ENCODE measurements at regions not wholly inside any gene's neighbourhood (a gene's known extent, or its start where the extent isn't known, plus 50 kb on each side); places are given as distances from the start of the nearest gene placed in this dataset.

DNA sequence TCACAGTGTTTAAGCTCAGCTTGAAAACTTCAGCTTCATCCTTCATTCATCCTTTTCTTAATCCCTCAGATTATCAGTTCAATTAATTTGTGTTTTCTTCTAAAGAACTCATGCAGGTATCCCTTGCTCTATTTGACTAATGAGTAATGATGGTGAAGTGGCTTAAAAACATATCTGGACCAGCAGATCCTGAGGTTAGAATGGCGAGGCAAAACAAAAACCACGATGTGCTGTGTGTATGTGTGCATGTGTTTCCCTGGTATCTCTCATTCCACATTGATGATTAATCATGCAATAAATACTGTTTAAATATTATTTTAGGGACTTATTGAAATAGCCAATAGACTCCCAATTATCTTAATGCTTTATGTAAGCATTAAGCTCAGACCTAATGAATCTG lies 437.0 kb downstream of the DYNC2H1 start:
- POLR2A ChIA-PET, result no interaction called here
- Mint-ChIP-seq H3K9me3 (ENCODE audit: unreplicated experiment) (peaks cover 5% of the 10 kb centered on the region), H3K27me3 (ENCODE audit: insufficient read depth, unreplicated experiment) (no peaks in the 10 kb centered on the region), H3K27ac (ENCODE audit: unreplicated experiment) (no peak overlapping the region), H3K36me3 (ENCODE audit: insufficient read depth, unreplicated experiment) (no peaks in the 10 kb centered on the region), H3K4me3 (ENCODE audit: unreplicated experiment) (no peak overlapping the region), H3K4me1 (ENCODE audit: low read depth, unreplicated experiment) (no peaks in the 10 kb centered on the region)
- Histone ChIP-seq H3K4me3 (ENCODE audit: low read depth, low read length) (no peak overlapping the region), H3K27me3 (replicated peaks; ENCODE audit: control insufficient read depth, insufficient read depth, low read length) (no peaks in the 10 kb centered on the region), H3K9me3 (peaks cover 9% of the 10 kb centered on the region; the same call in 1 of the 2 replicates), H3K36me3 (ENCODE audit: control insufficient read depth, insufficient read depth, low read length) (no peaks in the 10 kb centered on the region), H3K4me1 (no peaks in the 10 kb centered on the region)
- BruUV-seq (replicated peaks), result no TSS peak
- intact Hi-C loops (cut with micrococcal nuclease; ENCODE audit: unreplicated experiment), result no loop called here
- CTCF ChIA-PET, result no interaction called here
- TF ChIP-seq, protein P1, sequence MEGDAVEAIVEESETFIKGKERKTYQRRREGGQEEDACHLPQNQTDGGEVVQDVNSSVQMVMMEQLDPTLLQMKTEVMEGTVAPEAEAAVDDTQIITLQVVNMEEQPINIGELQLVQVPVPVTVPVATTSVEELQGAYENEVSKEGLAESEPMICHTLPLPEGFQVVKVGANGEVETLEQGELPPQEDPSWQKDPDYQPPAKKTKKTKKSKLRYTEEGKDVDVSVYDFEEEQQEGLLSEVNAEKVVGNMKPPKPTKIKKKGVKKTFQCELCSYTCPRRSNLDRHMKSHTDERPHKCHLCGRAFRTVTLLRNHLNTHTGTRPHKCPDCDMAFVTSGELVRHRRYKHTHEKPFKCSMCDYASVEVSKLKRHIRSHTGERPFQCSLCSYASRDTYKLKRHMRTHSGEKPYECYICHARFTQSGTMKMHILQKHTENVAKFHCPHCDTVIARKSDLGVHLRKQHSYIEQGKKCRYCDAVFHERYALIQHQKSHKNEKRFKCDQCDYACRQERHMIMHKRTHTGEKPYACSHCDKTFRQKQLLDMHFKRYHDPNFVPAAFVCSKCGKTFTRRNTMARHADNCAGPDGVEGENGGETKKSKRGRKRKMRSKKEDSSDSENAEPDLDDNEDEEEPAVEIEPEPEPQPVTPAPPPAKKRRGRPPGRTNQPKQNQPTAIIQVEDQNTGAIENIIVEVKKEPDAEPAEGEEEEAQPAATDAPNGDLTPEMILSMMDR (IDR thresholded peaks at IDR 0.05; ENCODE audit: insufficient read depth in 1 of 2, low read depth in 1 of 2, low read length in 1 of 2, severe bottlenecking in 1 of 2, unreplicated experiment in 1 of 2), result no peak
- no peak for DNase-seq

- Histone ChIP-seq H3K4me3 (ENCODE audit: low read depth, low read length) (no peak overlapping the region), H3K4me1 (no peaks in the 10 kb centered on the region), H3K9me3 (peaks cover under 1% of the 10 kb centered on the region; the same call in 1 of the 2 replicates), H3K27me3 (replicated peaks; ENCODE audit: control insufficient read depth, insufficient read depth, low read length) (no peaks in the 10 kb centered on the region), H3K36me3 (ENCODE audit: control insufficient read depth, insufficient read depth, low read length) (no peaks in the 10 kb centered on the region)
- Mint-ChIP-seq H3K4me1 (ENCODE audit: low read depth, unreplicated experiment) (no peaks in the 10 kb centered on the region), H3K27me3 (ENCODE audit: insufficient read depth, unreplicated experiment) (no peaks in the 10 kb centered on the region), H3K4me3 (ENCODE audit: unreplicated experiment) (no peak overlapping the region), H3K9me3 (ENCODE audit: unreplicated experiment) (no peaks in the 10 kb centered on the region), H3K27ac (ENCODE audit: unreplicated experiment) (no peak overlapping the region), H3K36me3 (ENCODE audit: insufficient read depth, unreplicated experiment) (no peaks in the 10 kb centered on the region)
- intact Hi-C loops (cut with micrococcal nuclease; ENCODE audit: unreplicated experiment), result no loop called here
- no peak for DNase-seq
- ChIA-PET CTCF (no interaction called here), POLR2A (no interaction called here)
- no TSS peak for BruUV-seq (replicated peaks)
- TF ChIP-seq, protein P1 (IDR thresholded peaks at IDR 0.05; ENCODE audit: insufficient read depth in 1 of 2, low read depth in 1 of 2, low read length in 1 of 2, severe bottlenecking in 1 of 2, unreplicated experiment in 1 of 2), result no peak
Observed at GRCh38 chr11:103547024-103547423, 437.8 kb downstream of the DYNC2H1 start.

DNA sequence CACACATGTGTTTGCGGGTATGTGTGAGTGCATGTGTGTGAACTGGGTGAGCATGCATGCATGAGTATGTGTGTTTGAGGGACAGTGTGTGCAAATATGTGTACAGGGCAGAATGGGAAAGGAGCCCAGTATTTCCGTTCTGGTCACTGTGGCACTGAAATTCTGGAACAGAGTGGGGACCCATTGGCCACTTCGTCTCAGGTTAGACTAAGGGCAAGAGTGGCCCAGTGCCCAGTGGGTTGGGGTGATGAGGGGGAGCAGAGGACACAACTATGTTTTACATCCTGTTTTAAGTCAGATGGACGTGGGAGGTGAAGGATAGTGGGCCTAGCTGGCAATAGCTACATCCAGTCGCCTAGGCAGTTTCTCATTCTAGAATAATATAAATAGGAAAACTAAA lies 438.5 kb downstream of the DYNC2H1 start:
- Mint-ChIP-seq H3K27ac (ENCODE audit: unreplicated experiment) (no peak overlapping the region), H3K36me3 (ENCODE audit: insufficient read depth, unreplicated experiment) (no peaks in the 10 kb centered on the region), H3K9me3 (ENCODE audit: unreplicated experiment) (no peaks in the 10 kb centered on the region), H3K27me3 (ENCODE audit: insufficient read depth, unreplicated experiment) (no peaks in the 10 kb centered on the region), H3K4me3 (ENCODE audit: unreplicated experiment) (no peak overlapping the region), H3K4me1 (ENCODE audit: low read depth, unreplicated experiment) (no peaks in the 10 kb centered on the region)
- intact Hi-C loops (cut with micrococcal nuclease; ENCODE audit: unreplicated experiment), result no loop called here
- Histone ChIP-seq H3K9me3 (no peaks in the 10 kb centered on the region), H3K4me3 (ENCODE audit: low read depth, low read length) (no peak overlapping the region), H3K27me3 (replicated peaks; ENCODE audit: control insufficient read depth, insufficient read depth, low read length) (no peaks in the 10 kb centered on the region), H3K36me3 (ENCODE audit: control insufficient read depth, insufficient read depth, low read length) (no peaks in the 10 kb centered on the region), H3K4me1 (no peaks in the 10 kb centered on the region)
- TF ChIP-seq, protein P1 (IDR thresholded peaks at IDR 0.05; ENCODE audit: insufficient read depth in 1 of 2, low read depth in 1 of 2, low read length in 1 of 2, severe bottlenecking in 1 of 2, unreplicated experiment in 1 of 2), result no peak
- DNase-seq, result no peak
- CTCF ChIA-PET, result no interaction called here
- no TSS peak for BruUV-seq (replicated peaks)
- POLR2A ChIA-PET, result no interaction called here
